CD4-positive, alpha-beta T cell treated with Interleukin-1 beta for 1 hour (primary cell): ENCODE measurements at regions not wholly inside any gene's neighbourhood (a gene's known extent, or its start where the extent isn't known, plus 50 kb on each side); places are given as distances from the start of the nearest gene placed in this dataset.

Experiments used
- DNase-seq, 2 donors: peaks; one replicate each; pipeline ENCODE4 v3.0.0-alpha.2; 2020 to 2022

GRCh38 chr13:64333888-64334287 is 2896.2 kb downstream of the PCDH9 start:
- DNase-seq: no peak

GRCh38 chr13:64332048-64332447 is 2898.1 kb downstream of the PCDH9 start:
- no peak for DNase-seq

GRCh38 chr13:64327505-64328194 is 2902.5 kb downstream of the PCDH9 start:
- DNase-seq: no peak

- no peak for DNase-seq
These were observed 2898.7 kb upstream of the PCDH20 start for GRCh38 chr13:64314331-64314730.

- DNase-seq: no peak
These were observed 2896.3 kb upstream of the PCDH20 start for GRCh38 chr13:64311948-64312347.

- no peak for DNase-seq
These were observed 2895.5 kb upstream of the PCDH20 start for GRCh38 chr13:64311112-64311511.

- DNase-seq: no peak
These were observed 2889.6 kb upstream of the PCDH20 start for GRCh38 chr13:64305246-64305645.

- DNase-seq: no peak
These were observed 2884.6 kb upstream of the PCDH20 start for GRCh38 chr13:64300239-64300638.

- no peak for DNase-seq
These were observed 2878.3 kb upstream of the PCDH20 start for GRCh38 chr13:64293923-64294322.

GRCh38 chr13:64289702-64290101 is 2874.1 kb upstream of the PCDH20 start:
- no peak for DNase-seq

- no peak for DNase-seq
These were observed 2868.3 kb upstream of the PCDH20 start for GRCh38 chr13:64283926-64284325.

GRCh38 chr13:64278493-64278892 is 2862.8 kb upstream of the PCDH20 start:
- DNase-seq: no peak

- DNase-seq: no peak
These were observed 2861.4 kb upstream of the PCDH20 start for GRCh38 chr13:64277097-64277496.

GRCh38 chr13:64276232-64276631 is 2860.6 kb upstream of the PCDH20 start:
- no peak for DNase-seq

- no peak for DNase-seq
These were observed 2859.0 kb upstream of the PCDH20 start for GRCh38 chr13:64274481-64275217.

- no peak for DNase-seq
These were observed 2858.1 kb upstream of the PCDH20 start for GRCh38 chr13:64273780-64274179.

- no peak for DNase-seq
These were observed 2857.0 kb upstream of the PCDH20 start for GRCh38 chr13:64272681-64273080.

GRCh38 chr13:64266024-64266423 is 2850.4 kb upstream of the PCDH20 start:
- DNase-seq: no peak

GRCh38 chr13:64263285-64263684 is 2847.6 kb upstream of the PCDH20 start:
- no peak for DNase-seq

- no peak for DNase-seq
These were observed 2841.1 kb upstream of the PCDH20 start for GRCh38 chr13:64256751-64257150.

- no peak for DNase-seq
These were observed 2840.3 kb upstream of the PCDH20 start for GRCh38 chr13:64255988-64256387.

GRCh38 chr13:64248371-64249065 is 2832.9 kb upstream of the PCDH20 start:
- no peak for DNase-seq

GRCh38 chr13:64239372-64239771 is 2823.7 kb upstream of the PCDH20 start:
- no peak for DNase-seq

- DNase-seq: no peak
These were observed 2818.6 kb upstream of the PCDH20 start for GRCh38 chr13:64234255-64234654.
